BLaER1 (cell line): ENCODE measurements at regions not wholly inside any gene's neighbourhood (a gene's known extent, or its start where the extent isn't known, plus 50 kb on each side); places are given as distances from the start of the nearest gene placed in this dataset.

ENCODE experiments used
- H3K27ac ChIP-seq: shearing (Covaris generic); formaldehyde crosslinking; 2 replicates; pipeline ENCODE4 v1.8.1; 2022
- H3K27me3 ChIP-seq: shearing (Covaris generic); formaldehyde crosslinking; 2 replicates; pipeline ENCODE4 v1.8.1; 2022
- H3K36me3 ChIP-seq: shearing (Covaris generic); formaldehyde crosslinking; 2 replicates; pipeline ENCODE4 v1.8.1; 2022
- H3K4me1 ChIP-seq: shearing (Covaris generic); formaldehyde crosslinking; 2 replicates; pipeline ENCODE4 v1.8.1; 2022
- H3K4me2 ChIP-seq: shearing (Covaris generic); formaldehyde crosslinking; 2 replicates; pipeline ENCODE4 v1.8.1; 2022
- H3K4me3 ChIP-seq: shearing (Covaris generic); formaldehyde crosslinking; 2 replicates; pipeline ENCODE4 v1.8.1; 2022
- H3K9ac ChIP-seq: shearing (Covaris generic); formaldehyde crosslinking; 2 replicates; pipeline ENCODE4 v1.8.1; 2022
- H3K9me3 ChIP-seq: shearing (Covaris generic); formaldehyde crosslinking; 2 replicates; pipeline ENCODE4 v1.8.1; 2022
- H4K20me1 ChIP-seq: shearing (Covaris generic); formaldehyde crosslinking; 2 replicates; pipeline ENCODE4 v1.8.1; 2022
- Cebpa-rat ChIP-seq: shearing (Covaris generic); IDR thresholded peaks from 2 replicates; pipeline ENCODE4 v1.8.1; 2022

DNA sequence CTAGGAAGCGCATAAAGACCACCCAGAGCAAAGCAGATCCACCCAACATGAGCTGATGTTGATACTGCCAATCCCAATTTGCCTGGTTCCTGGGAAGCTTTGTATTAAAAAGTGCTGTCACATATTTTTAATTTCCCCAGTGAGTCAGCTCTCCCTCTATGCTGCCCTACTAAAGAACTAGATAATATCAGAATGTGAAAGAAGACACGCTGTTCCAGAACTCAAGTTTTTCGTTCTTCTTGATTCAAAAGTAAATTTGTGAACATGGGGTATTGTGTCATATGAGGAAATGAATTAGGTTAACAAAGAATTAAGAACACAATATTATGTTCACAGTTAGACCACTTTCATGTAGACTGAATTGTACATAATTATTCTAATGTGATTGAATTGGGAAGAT, 734.2 kb upstream of the ALCAM start:
- no peaks in the 10 kb centered on the region for H3K36me3 ChIP-seq
- no peak overlapping the region for H3K4me2 ChIP-seq
- no peaks in the 10 kb centered on the region for H3K4me1 ChIP-seq
- H3K9me3 ChIP-seq, result peaks cover 12% of the 10 kb centered on the region
- H3K4me3 ChIP-seq, result no peak overlapping the region
- H3K9ac ChIP-seq, result no peak overlapping the region
- no peaks in the 10 kb centered on the region for H3K27me3 ChIP-seq
- H4K20me1 ChIP-seq, result no peaks in the 10 kb centered on the region
- no peak overlapping the region for H3K27ac ChIP-seq
- no peak for TF ChIP-seq Cebpa-rat

DNA sequence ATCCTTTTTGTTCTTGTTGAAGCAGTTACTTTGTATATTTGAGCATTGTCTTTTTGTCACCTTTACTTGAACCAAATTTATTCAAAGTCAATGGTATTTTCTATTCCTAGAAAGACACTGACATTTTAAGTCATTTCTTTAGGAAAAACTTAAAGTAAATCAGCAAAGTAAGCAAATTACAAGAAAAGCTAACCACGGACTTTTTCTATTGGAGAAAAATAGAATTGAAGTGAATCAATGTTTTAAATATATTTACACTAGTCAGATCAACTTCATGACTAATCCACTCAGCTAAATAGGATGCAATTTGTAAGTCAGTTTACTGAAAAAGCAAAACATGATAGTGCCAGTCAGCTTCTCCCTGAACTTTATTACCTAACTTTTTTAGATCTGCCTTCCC, 733.8 kb upstream of the ALCAM start:
- TF ChIP-seq Cebpa-rat, result no peak
- Histone ChIP-seq H3K9ac (no peak overlapping the region), H3K4me2 (no peak overlapping the region), H4K20me1 (no peaks in the 10 kb centered on the region), H3K9me3 (peaks cover 12% of the 10 kb centered on the region), H3K27me3 (no peaks in the 10 kb centered on the region), H3K27ac (no peak overlapping the region), H3K4me1 (no peaks in the 10 kb centered on the region), H3K4me3 (no peak overlapping the region), H3K36me3 (no peaks in the 10 kb centered on the region)

DNA sequence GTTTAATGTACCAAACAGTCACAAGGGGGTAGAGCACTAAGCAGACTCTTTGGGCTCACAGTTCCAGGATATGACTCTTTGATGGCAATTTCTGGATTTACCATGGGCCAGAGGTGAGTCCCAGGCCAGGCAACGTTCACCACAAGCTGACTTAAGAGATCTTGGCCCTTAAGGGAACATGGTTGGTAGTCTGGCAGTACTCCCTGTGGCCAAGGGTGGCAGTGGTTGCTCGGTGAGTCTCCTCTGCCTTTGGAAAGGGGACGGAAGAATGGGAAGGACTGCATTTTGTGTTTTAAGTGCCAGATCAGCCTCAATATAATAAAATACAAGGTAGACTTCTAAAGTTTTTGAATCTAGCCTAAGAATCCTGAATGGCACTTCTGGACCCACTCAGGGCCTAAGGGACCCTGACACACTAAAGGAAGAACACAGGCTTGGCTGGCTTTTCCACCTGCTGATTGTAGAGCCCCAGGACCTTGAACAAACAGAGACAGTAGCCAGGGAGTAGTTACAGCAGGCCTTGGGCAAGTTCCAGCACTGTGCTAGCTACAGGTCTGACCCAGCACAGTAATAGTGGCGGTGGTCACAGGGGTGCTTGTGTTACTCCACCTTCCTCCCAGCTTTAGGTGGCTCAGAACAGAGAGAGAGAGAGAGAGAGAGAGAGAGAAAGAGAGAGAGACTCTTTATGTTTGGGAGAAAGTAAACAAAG, 730.7 kb upstream of the ALCAM start:
- Histone ChIP-seq H3K9ac (no peak overlapping the region), H3K4me2 (no peak overlapping the region), H3K27ac (no peak overlapping the region), H3K36me3 (no peaks in the 10 kb centered on the region), H3K4me3 (no peak overlapping the region), H4K20me1 (no peaks in the 10 kb centered on the region), H3K27me3 (no peaks in the 10 kb centered on the region), H3K4me1 (no peaks in the 10 kb centered on the region), H3K9me3 (peaks cover 7% of the 10 kb centered on the region)
- TF ChIP-seq Cebpa-rat, result no peak

DNA sequence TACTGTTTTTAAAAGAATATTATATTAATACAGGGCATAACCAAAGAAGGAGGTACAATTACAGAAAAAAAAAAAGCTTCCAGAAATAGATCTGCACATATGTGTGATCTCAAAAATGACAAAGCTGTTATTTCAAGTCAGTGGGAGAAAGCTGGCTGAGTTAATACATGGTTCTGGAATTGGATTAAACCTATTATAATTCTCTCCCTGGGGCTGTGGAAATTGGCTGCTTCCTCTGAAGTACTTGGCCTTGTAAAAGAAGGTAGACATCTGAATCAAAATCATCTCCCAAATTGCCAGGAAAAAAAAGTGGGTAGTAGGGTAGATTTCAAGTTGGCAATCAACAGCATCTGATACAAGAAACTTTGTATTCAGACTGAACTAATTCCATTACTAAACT, 723.9 kb upstream of the ALCAM start:
- Histone ChIP-seq H3K27ac (no peak overlapping the region), H3K4me2 (no peak overlapping the region), H3K9me3 (no peaks in the 10 kb centered on the region), H3K27me3 (no peaks in the 10 kb centered on the region), H3K36me3 (no peaks in the 10 kb centered on the region), H3K4me3 (no peak overlapping the region), H3K4me1 (no peaks in the 10 kb centered on the region), H4K20me1 (no peaks in the 10 kb centered on the region), H3K9ac (no peak overlapping the region)
- TF ChIP-seq Cebpa-rat, result no peak

DNA sequence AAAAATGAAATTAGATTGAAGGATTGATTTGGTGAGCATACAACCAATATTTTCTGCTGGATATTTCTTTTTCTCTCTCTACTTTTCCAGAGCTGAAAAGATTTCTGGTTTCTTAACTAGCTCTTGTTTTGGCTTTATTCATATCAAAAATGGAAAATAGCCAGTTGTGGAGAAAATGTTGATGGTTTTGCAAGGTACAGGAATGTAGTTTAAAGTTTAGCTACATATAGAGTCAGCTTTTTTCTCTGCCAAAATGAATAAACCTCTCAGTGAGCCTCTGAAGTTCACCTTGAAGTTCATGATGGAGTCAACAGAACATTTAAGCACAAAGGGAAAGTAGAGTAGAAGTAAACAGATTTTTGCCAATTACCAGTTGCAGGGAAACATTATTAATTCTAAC, 720.5 kb upstream of the ALCAM start:
- Histone ChIP-seq H3K27me3 (no peaks in the 10 kb centered on the region), H3K4me3 (no peak overlapping the region), H3K4me2 (no peak overlapping the region), H3K27ac (no peak overlapping the region), H4K20me1 (no peaks in the 10 kb centered on the region), H3K9ac (no peak overlapping the region), H3K9me3 (no peaks in the 10 kb centered on the region), H3K4me1 (no peaks in the 10 kb centered on the region), H3K36me3 (no peaks in the 10 kb centered on the region)
- TF ChIP-seq Cebpa-rat, result no peak

DNA sequence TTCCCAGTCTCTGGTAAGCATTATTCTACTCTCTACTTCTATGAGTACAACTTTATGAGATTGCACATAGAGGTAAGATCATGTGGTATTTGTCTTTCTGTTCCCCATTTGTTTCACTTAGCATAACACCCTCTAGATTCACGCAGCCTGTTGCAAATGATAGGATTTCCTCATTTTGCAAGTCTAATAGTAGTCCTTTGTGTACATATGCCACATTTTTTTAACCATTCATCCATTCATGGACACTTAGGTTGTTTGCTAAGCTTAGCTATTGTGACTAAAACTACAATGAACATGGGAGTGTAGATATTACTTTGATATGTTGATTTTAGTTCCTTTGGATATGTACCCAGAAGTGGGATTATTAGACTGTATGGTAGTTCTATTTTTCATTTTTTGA, 717.9 kb upstream of the ALCAM start:
- Histone ChIP-seq H3K27me3 (no peaks in the 10 kb centered on the region), H3K27ac (no peak overlapping the region), H3K9me3 (no peaks in the 10 kb centered on the region), H3K4me2 (no peak overlapping the region), H3K36me3 (no peaks in the 10 kb centered on the region), H3K9ac (no peak overlapping the region), H3K4me1 (no peaks in the 10 kb centered on the region), H3K4me3 (no peak overlapping the region), H4K20me1 (no peaks in the 10 kb centered on the region)
- TF ChIP-seq Cebpa-rat, result no peak

DNA sequence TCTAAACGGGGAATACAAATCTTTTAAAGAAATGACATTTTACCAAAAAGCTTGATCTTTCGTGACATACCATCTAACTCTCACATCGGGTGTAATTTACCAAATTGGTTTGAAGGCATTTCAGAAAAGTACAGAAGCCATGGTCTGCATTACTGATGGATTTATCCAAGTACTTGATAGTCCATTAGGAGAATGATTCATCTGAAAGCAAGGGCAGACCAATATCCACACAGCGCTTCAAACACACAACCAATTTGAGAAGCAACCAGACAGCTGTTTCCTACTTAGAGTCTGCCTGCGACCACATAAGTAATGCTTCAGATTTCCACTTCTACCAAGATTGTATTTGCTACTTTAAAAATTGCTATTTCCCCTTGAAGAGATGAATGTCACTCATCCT, 697.6 kb upstream of the ALCAM start:
- Histone ChIP-seq H3K4me2 (no peak overlapping the region), H3K27ac (no peak overlapping the region), H3K4me1 (no peaks in the 10 kb centered on the region), H3K9ac (no peak overlapping the region), H3K9me3 (no peaks in the 10 kb centered on the region), H4K20me1 (no peaks in the 10 kb centered on the region), H3K36me3 (no peaks in the 10 kb centered on the region), H3K4me3 (no peak overlapping the region), H3K27me3 (no peaks in the 10 kb centered on the region)
- TF ChIP-seq Cebpa-rat, result no peak

DNA sequence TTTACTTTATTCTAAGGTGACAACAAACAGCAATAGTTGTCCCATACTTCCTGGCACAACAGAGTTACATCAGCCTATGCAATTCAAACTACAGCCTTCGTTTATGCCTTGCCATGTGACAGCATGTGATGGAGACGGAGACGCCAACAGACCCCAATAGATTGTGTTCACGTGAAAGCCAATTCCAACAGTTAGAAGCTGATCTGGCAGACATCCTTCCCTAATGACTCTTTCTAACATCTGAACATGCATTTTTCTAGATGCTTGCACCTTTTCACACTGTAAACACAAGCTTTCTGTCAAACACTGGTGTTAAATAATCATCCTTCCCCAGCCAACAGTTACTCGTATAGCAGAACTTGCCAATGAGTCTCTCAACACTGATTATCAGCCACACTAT, 694.4 kb upstream of the ALCAM start:
- no peak for TF ChIP-seq Cebpa-rat
- Histone ChIP-seq H3K36me3 (no peaks in the 10 kb centered on the region), H3K4me3 (no peak overlapping the region), H3K4me2 (no peak overlapping the region), H3K27ac (no peak overlapping the region), H3K27me3 (no peaks in the 10 kb centered on the region), H4K20me1 (no peaks in the 10 kb centered on the region), H3K4me1 (no peaks in the 10 kb centered on the region), H3K9me3 (peaks cover 4% of the 10 kb centered on the region; the same call in 1 of the 2 replicates), H3K9ac (no peak overlapping the region)

DNA sequence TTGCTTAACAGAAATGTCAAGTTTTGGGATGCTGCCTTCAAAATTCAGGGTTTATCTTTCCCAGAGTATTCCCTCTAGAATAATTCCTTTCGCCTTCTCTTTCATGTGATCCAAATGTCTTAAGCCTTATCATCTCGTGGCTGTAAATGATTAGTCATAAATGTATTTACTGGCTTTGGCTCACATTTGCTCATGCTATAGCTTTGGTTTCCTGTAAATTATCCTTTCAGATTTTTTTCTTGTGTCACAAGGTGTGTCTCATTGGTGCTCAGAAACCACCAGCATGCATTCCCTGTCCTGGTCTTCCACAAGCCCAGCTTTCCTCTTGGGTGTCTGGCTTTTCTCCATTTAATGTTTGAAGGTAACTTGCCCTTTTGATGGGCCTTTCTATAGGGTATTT, 692.7 kb upstream of the ALCAM start:
- no peak for TF ChIP-seq Cebpa-rat
- H3K27ac ChIP-seq, result no peak overlapping the region
- H3K9ac ChIP-seq, result no peak overlapping the region
- H3K4me3 ChIP-seq, result no peak overlapping the region
- no peaks in the 10 kb centered on the region for H3K36me3 ChIP-seq
- H3K9me3 ChIP-seq, result peaks cover 4% of the 10 kb centered on the region; the same call in 1 of the 2 replicates
- no peaks in the 10 kb centered on the region for H4K20me1 ChIP-seq
- H3K4me2 ChIP-seq, result no peak overlapping the region
- no peaks in the 10 kb centered on the region for H3K27me3 ChIP-seq
- no peaks in the 10 kb centered on the region for H3K4me1 ChIP-seq

DNA sequence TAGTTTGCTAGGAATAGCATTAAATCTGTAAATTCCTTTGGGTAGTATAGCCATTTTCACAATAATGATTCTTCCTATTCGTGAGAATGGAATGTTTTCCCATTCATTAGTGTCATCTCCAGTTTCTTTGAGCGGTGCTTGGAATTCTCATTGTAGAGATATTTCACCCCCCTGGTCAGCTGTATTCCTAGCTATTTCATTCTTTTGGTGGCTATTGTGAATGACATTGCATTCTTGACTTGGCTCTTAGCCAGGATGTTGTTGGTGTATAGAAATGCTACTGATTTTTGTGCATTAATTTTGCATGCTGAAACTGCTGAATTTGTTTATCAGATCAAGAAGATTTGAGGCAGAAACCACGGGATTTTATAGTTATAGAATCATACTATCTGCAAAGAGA, 690.5 kb upstream of the ALCAM start:
- no peaks in the 10 kb centered on the region for H3K27me3 ChIP-seq

DNA sequence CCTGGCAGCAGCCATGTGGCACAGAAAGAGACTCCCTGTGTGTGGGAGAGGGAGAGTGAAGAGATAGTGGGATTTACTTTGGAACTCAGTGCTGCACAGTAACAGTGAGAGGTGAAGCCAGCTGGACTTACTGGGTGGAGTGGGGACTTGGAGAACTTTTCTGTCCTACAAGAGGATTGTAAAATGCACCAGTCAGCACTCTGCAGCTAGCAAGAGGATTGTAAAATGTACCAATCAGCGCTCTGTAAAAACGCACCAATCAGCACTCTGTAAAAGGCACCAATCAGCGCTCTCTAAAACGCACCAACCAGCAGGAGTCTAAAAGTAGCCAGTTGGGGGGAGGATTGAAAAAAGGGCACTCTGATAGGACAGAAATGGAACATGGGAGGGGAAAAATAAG, 688.8 kb upstream of the ALCAM start:
- H3K27me3 ChIP-seq, result no peaks in the 10 kb centered on the region
- H3K9me3 ChIP-seq, result peaks cover 4% of the 10 kb centered on the region; the same call in 1 of the 2 replicates
- H3K9ac ChIP-seq, result no peak overlapping the region
- H3K27ac ChIP-seq, result no peak overlapping the region
- no peak overlapping the region for H3K4me2 ChIP-seq
- H3K4me1 ChIP-seq, result no peaks in the 10 kb centered on the region
- TF ChIP-seq Cebpa-rat, result no peak
- H3K4me3 ChIP-seq, result no peak overlapping the region
- no peaks in the 10 kb centered on the region for H4K20me1 ChIP-seq
- no peaks in the 10 kb centered on the region for H3K36me3 ChIP-seq

More for the DNA sequence above, 690.5 kb upstream of the ALCAM start:
- Histone ChIP-seq H3K4me3 (no peak overlapping the region), H4K20me1 (no peaks in the 10 kb centered on the region), H3K9me3 (peaks cover 4% of the 10 kb centered on the region; the same call in 1 of the 2 replicates), H3K9ac (no peak overlapping the region), H3K4me1 (no peaks in the 10 kb centered on the region), H3K4me2 (no peak overlapping the region), H3K36me3 (no peaks in the 10 kb centered on the region), H3K27ac (no peak overlapping the region)
- no peak for TF ChIP-seq Cebpa-rat
